Psoas muscle (tissue), 7 donors: ENCODE measurements at regions not wholly inside any gene's neighbourhood (a gene's known extent, or its start where the extent isn't known, plus 50 kb on each side); places are given as distances from the start of the nearest gene placed in this dataset.
A peak's percentile ranks its signal among the peaks of the same experiment; 100 is the strongest.

Experiments used
- ATAC-seq, 4 donors: fragments of 200-7000 bp; cut with Tn5 transposase; one replicate each; pipeline ENCODE4 v1.9.1; 2020; ENCODE audit warnings: moderate library complexity in 3 of 4, mild to moderate bottlenecking in 2 of 4
- DNase-seq, 2 donors: peaks; one replicate each; pipeline ENCODE4 v3.0.0-alpha.2; 2020
- H3K27ac ChIP-seq: fragments of 200-600 bp; one replicate; pipeline ENCODE4 v1.8.0; 2022
- H3K27me3 ChIP-seq, 3 donors: fragments of 200-600 bp in 1 of 3; one replicate each; pipeline versions ENCODE4 v1.6.1 to v1.8.0; 2013 to 2022; ENCODE audit warnings: low read length in 2 of 3, mild to moderate bottlenecking in 2 of 3, moderate library complexity in 1 of 3; ENCODE audit not compliant: insufficient read depth in 3 of 3
- H3K36me3 ChIP-seq, 2 donors: fragments of 200-600 bp in 1 of 2; one replicate each; pipeline versions ENCODE4 v1.6.1 to v1.8.0; 2013 to 2022; ENCODE audit warnings: low read depth in 1 of 2, mild to moderate bottlenecking in 1 of 2, moderate library complexity in 1 of 2; ENCODE audit not compliant: insufficient read depth in 1 of 2
- H3K4me1 ChIP-seq: fragments of 200-600 bp; one replicate; pipeline ENCODE4 v1.8.0; 2022
- H3K4me3 ChIP-seq: fragments of 200-600 bp; one replicate; pipeline ENCODE4 v1.8.0; 2022; ENCODE audit warnings: mild to moderate bottlenecking
- H3K9me3 ChIP-seq: fragments of 200-600 bp; one replicate; pipeline ENCODE4 v1.8.0; 2022
- WGBS, 3 donors: extraction: QIAGEN DNeasy Blood & Tissue Kit; methylation state at CpG; one replicate each; pipeline versions ENCODE4 v1.1.6 to v1.1.7; 2013; 5-methylcytosine and 5-hydroxymethylcytosine counted together
- intact Hi-C, 2 donors: fragments of 100-400 bp; cut with DNase I; formaldehyde crosslinking; loops; one replicate each; pipeline versions ENCODE4 v1.11.0 to v1.14.2; 2022
- TF ChIP-seq, protein P1 (sequence below): fragments of 200-600 bp; IDR thresholded peaks from one replicate; pipeline ENCODE4 v1.8.0; 2022; ENCODE audit warnings: antibody characterized with exemption
- donor health status: healthy with polysubstance abuse.
- donor health status: DM: no; HTN: no; CAD: no; lungs with moderate emphysema.
- donor health status: Bipolar disorder and iron deficiency.
- donor health status: healthy.
- donor health status: DM: yes; HTN: yes; CAD: no.
- donor health status: DM: no; HTN: no; CAD: no.
- donor health status: DM: yes; HTN: yes; CAD: no.

DNA sequence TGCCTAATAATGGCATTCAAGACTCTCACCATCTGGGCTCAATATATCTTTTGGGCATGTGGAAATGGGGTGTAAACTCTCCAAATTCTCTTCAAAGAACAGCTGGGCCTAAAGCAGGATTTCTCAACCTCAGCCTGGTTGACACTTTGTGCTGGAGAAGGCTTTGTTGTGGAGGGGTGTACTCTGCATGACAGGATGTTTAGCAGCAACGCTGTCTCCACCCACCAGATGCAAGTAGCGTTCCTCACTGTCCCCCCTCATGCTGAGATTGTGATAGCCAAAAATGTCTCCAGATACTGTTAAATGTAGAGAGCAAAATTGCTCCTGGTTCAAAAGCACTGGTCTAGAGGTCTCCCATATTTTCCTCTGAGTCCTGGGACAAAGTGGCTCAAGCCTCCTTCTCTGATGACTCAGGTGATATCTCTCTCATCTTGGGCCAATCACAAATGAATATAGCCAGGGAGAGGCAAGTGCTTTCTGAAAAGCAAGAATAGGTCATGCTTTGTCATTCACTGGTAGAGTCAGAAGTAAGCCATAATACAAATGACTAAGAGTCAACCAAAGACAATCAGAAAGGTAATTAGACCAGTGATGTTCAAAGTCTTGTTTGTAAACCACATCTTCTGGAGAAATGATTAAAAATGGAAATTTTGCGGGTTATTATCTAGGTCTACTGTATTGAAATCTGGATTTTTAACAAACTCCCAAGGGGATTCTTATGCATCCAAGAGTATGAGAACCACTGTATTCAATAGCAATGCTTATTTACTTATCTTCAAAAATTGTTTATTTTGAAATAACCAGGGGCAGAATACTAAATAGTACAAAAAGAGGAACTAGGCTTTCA lies 330.8 kb downstream of the PTEN start:
- Histone ChIP-seq H3K27me3 (no peaks in the 10 kb centered on the region), H3K4me1 (no peaks in the 10 kb centered on the region), H3K4me3 (no peak overlapping the region), H3K9me3 (no peaks in the 10 kb centered on the region), H3K36me3 (no peaks in the 10 kb centered on the region), H3K27ac (no peak overlapping the region)
- TF ChIP-seq, protein P1, sequence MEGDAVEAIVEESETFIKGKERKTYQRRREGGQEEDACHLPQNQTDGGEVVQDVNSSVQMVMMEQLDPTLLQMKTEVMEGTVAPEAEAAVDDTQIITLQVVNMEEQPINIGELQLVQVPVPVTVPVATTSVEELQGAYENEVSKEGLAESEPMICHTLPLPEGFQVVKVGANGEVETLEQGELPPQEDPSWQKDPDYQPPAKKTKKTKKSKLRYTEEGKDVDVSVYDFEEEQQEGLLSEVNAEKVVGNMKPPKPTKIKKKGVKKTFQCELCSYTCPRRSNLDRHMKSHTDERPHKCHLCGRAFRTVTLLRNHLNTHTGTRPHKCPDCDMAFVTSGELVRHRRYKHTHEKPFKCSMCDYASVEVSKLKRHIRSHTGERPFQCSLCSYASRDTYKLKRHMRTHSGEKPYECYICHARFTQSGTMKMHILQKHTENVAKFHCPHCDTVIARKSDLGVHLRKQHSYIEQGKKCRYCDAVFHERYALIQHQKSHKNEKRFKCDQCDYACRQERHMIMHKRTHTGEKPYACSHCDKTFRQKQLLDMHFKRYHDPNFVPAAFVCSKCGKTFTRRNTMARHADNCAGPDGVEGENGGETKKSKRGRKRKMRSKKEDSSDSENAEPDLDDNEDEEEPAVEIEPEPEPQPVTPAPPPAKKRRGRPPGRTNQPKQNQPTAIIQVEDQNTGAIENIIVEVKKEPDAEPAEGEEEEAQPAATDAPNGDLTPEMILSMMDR, result no peak
- peak in 1 of 2 donors; percentile 58 for DNase-seq
- intact Hi-C loops, result no loop called here
- peak; percentile 17 to 71 (median 52) for ATAC-seq
- 41 to 58% (median 45%) methylated on average over 3 of the region's 3 CpGs for WGBS, 3 donors

DNA sequence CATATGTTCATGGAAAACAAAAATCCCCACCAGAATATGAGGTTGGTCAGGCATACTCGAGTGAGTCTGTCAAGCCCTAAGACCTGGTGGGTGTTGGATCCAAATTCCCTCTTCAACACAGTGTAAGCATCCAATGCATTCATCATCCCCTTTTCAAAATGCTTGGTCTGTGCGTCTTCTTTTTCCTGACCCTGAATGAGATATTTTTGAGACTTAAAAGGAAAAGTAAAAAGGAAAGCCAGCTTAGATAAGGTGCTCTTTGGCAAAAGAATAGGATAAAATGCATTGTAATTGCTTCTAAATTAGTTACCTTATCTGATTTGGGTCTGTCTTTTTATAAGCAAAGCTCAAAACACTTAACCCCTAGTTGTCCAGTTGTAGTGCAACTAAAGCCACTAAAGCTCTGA lies 331.5 kb downstream of the PTEN start:
- intact Hi-C loops, result no loop called here
- no peak for DNase-seq
- TF ChIP-seq, protein P1, result no peak
- no peak overlapping the region for H3K27ac ChIP-seq
- 19 to 40% (median 21%) methylated on average over 2 of the region's 2 CpGs for WGBS, 3 donors
- no peak for ATAC-seq
- H3K9me3 ChIP-seq, result no peaks in the 10 kb centered on the region
- H3K27me3 ChIP-seq, result no peaks in the 10 kb centered on the region
- H3K36me3 ChIP-seq, result no peaks in the 10 kb centered on the region
- no peaks in the 10 kb centered on the region for H3K4me1 ChIP-seq
- H3K4me3 ChIP-seq, result no peak overlapping the region

DNA sequence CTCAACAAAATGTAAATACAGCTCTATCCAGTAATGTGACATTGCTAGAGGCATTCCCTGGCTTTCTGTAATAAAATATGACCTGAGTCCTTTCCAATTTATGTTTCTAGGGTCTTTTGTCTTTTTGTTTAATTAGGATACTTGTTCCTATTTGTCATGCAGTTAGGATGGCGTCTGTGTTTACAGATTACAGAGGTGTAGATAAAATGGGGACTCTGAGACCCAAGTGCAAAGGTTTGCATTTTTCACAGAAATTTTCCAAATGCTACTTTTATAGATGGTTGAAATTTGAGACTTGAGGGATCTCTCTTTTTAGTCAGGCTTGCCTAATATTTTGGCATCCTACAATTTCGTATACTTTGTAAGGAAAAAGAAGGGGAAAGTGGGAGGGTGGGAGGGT lies 332.4 kb downstream of the PTEN start:
- DNase-seq, result no peak

DNA sequence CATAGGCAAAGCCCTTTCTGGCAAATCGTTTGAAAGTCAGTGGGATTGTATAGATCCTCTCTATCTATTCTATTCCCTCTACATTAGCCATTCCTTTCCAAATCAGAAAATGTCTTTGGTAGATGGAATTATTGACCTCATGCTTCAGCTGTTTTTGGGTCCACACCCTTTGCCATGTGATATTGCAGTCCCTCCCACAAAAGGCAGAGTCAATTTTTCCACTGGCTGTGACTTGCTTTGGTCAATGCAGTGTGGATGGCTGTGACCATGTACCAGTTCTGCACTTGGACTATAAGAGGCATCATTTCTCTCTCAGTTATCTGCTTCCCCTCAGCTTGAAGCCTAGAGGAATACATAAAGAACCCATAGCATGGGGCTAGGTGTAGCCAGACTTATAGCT lies 332.9 kb downstream of the PTEN start:
- ATAC-seq, result peak in 2 of 4 donors; percentile 44 to 46
- TF ChIP-seq, protein P1, result no peak
- Histone ChIP-seq H3K27ac (no peak overlapping the region), H3K36me3 (no peaks in the 10 kb centered on the region), H3K4me1 (no peaks in the 10 kb centered on the region), H3K9me3 (no peaks in the 10 kb centered on the region), H3K27me3 (no peaks in the 10 kb centered on the region), H3K4me3 (no peak overlapping the region)
- intact Hi-C loops, result no loop called here
- DNase-seq, result no peak
- 30 to 48% (median 44%) methylated on average over 1 of the region's 1 CpG for WGBS, 3 donors

More for the DNA sequence above, 332.4 kb downstream of the PTEN start:
- intact Hi-C loops, result no loop called here
- no peaks in the 10 kb centered on the region for H3K36me3 ChIP-seq
- no peak overlapping the region for H3K4me3 ChIP-seq
- TF ChIP-seq, protein P1, result no peak
- WGBS, 3 donors, result 63 to 73% (median 70%) methylated on average over 2 of the region's 2 CpGs
- no peak for ATAC-seq
- no peaks in the 10 kb centered on the region for H3K4me1 ChIP-seq
- no peak overlapping the region for H3K27ac ChIP-seq
- no peaks in the 10 kb centered on the region for H3K9me3 ChIP-seq
- H3K27me3 ChIP-seq, result no peaks in the 10 kb centered on the region
